CD4-positive, alpha-beta T cell treated with Interferon alpha-2 for 1 hour (primary cell): ENCODE measurements at regions not wholly inside any gene's neighbourhood (a gene's known extent, or its start where the extent isn't known, plus 50 kb on each side); places are given as distances from the start of the nearest gene placed in this dataset.

Experiments
- DNase-seq, 2 donors: peaks; one replicate each; pipeline ENCODE4 v3.0.0-alpha.2; 2020 to 2022

GRCh38 chr18:76567835-76568445 is 72.9 kb upstream of the ZNF516 start:
- no peak for DNase-seq

DNA sequence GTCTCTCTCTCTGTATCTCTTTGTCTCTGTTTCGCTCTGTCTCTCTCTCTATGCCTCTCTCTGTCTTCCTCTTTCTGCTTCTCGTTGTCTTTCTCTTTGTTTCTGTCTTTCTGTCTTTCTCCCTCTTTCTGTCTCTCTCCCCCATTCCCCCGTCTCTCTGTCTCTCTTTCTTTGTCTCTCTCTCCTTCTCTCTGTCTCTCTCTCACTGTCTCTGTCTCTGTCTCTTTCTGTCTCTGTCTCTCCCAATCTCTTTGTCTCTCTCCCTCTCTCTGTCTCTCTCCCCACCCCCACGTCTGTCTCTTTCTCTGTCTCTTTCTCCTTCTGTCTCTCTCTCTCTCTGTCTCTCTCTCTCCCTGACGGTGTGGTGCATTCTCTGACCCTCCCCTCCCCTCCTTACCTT is 71.9 kb upstream of the ZNF516 start:
- DNase-seq = no peak

GRCh38 chr18:76565238-76566173 is 70.5 kb upstream of the ZNF516 start:
- DNase-seq = peak in 1 of 2 donors; percentile 21

DNA sequence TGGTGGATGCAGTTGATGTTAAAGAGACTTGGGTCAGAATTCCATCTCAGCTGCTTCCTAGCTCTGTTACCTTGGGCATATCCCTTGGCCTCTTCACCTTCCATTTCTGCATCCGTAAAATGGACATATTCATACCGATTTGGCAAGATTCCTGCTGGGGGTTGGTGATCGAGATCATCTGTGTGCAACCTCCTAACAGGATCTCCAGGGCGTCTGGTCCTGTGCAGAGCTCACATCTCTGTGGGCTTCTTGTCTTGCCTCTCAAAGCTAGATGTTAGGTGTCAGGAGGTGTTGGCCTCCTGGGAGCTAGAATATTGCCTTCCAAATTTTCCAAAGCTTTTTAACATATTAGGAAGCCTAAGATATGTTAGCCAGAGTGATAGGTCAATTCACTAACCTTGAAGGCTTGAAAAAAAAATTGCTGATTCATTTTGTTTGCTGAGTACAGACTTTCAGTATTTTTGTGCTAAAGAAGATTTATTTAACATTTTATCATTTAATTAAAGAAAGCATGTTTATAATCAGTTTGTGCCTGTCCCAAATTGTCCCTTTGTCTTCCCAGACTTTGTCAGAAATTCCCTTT is 69.7 kb upstream of the ZNF516 start:
- no peak for DNase-seq

DNA sequence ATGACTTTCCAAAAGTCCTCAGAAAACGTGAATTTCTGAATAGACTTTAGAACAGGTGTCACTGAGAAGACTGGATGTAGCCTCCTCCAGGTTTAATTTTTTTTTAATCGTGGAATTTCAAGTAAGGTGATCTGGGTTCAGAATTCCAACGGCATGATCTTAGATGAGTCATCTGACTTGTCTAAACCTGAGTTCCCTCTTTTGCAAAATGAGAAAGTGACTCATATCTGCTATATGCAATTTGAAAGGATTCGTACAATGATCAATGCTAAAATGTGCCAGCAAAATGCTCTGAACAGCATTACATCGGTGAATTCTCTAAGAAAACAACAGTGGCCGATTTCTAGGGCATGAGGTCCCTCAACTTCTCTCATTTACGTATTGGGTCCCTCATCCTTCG is 69.1 kb upstream of the ZNF516 start:
- no peak for DNase-seq

DNA sequence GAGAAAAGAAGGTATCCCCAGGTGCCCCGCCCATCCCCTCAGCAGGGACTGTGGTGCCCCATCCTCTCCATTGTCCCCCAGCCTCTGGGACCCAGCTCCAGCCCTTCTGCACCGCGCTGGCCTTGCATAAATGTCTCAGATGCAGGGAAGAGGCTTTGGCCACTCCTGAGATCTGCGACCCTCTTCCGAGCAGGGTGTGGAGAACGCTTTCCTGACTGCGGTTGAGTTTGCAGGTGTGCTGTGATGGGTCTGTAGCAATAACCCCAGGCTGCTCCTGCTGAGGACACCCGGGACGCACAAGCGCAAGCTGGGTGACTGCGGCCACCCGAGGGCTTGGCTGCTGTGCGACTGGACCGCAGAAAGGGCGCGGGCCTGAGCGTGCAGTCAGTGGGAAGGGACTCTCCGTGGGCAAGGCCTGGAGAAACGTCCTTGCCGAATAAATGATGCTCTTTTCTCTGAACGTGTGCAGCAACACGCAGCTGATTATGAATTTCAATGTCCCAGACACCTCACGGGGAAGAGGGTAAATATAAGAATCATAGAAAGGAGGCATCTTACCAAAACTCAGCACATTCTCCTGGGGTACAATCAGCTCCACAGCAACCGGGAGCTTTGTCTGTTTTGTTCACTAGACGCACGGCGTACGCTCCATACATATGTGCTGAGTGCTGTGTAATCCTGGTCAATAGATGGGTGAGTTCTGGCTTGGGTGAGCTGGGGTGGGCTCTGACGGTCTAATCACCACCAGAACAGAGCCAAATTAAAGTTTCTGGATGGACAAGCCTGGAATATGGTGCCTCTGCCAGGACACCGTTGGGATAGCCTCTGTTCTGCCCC is 67.5 kb upstream of the ZNF516 start:
- no peak for DNase-seq

DNA sequence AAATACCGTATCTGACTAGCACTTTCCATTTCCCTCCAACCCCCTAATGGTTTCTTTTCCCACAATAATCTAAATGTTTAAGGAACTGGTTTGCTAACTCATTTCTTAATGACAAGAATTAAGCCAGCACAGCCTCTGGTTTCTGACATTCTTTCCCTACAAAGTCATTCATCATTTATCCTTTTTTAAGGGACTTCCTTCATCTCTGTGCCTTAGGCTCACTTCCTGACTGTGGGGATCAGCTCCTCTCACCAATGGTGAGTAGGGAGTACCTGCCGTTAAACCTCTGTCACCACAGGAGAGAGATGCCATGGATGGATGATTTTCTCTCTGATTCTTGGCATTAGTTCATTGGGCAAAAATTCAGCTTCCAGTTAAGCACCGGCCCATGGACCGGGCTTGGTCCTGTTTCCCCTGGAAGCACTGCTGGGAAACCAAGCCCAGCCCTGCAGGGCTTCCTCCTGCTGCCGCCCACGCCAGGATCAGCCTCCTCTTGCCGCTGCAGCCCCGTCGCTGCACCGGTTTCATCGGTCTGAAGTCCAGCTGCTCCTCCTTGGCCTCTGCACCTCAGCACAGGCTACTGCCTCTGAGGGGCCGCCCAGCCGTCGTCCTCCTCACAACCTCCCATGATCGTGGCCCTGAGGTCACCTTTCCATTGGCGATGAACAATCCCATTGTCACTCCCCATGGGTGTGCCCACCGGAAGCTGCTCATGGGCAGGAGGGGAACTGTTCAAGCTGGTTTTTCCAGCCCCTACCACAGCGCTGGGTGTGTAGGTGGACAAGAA is 64.0 kb upstream of the ZNF516 start:
- DNase-seq = no peak

DNA sequence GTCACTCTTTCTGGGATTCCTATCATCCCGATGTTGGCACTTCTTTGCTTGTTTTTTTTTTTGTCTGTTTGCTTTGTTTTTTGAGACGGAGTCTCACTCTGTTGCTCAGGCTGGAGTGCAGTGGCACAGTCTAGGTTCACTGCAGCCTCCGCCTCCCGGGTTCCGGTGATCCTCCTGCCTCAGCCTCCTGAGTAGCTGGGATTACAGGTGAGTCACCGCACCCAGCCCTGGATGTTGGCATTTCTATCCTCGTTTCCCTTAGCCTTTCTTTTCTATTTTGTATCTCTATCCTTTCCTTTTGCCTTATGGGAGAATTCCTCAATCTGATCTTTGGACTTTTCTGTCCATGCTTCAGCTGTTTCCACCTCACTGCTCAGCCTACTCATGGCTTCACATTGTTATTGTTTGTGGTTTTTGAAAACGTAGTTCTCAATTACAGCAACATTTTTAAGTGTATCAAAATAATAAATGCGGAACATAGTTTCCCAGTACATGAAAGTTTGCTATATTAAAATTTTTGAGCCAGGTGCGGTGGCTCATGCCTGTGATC is 62.1 kb upstream of the ZNF516 start:
- no peak for DNase-seq

- DNase-seq = no peak
Observed at GRCh38 chr18:76554547-76555222, 59.6 kb upstream of the ZNF516 start.

DNA sequence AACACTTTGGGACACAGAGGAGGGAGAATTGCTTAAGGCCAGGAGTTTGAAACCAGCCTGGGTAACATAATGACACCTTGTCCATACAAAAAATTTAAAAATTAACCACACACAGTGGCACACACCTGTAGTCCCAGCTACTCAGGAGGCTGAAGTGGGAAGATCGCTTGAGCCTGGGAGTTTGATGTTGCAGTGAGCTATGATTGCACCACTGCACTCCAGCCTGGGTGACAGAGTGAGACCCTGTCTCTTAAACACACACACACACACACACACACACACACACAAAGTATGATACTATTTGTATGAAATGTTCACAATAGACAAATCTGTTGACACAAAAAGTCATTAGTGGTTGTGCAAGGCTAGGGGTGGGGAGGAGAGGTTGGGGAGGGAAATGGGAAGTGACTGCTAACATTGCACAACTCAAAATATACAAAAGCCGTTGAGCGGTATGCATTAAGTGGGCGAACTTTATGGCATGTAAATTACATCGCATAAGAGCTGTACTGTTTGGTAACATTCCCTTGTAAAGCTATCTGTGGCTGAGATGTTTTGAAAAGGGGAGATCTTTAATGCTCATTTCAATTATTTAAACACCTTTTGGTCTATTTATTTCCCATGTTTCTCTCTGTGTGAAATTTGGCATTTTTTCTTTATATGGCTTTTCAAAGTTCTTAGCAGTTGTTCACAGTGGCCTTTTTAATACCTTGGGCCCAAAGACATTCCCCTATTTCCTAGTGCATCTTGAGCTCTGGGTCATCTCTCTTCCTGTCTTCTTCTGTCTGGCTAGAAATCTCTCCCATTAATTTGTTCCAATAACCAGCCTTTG is 58.9 kb upstream of the ZNF516 start:
- DNase-seq = peak; percentile 10 to 38

- DNase-seq = no peak
Observed at GRCh38 chr18:76548541-76548940, 53.5 kb upstream of the ZNF516 start.

DNA sequence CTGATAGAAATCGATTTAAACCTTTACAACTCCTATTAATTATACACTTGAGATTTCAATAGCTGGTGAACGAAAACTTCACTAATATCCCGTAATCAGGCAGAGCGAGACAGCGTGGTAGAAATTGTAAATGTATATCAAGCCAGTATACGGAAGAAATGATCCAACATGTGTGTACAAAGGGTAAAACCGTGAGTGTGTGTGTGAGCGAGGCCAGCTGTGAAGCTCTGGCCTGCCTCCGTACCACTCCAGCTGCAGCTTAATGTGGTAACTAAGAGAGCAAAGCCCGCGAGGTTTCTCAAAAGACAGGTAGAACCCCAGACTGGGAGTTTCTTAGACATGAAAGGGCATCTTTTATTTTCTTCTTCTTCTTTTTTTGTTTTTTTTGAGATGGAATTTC is 52.3 kb upstream of the ZNF516 start:
- no peak for DNase-seq

- no peak for DNase-seq
Observed at GRCh38 chr18:76546436-76546835, 51.4 kb upstream of the ZNF516 start.

- no peak for DNase-seq
Observed at GRCh38 chr18:76546088-76546435, 51.0 kb upstream of the ZNF516 start.

GRCh38 chr18:76545433-76546087 is 50.5 kb upstream of the ZNF516 start:
- DNase-seq = no peak

- DNase-seq = no peak
Observed at GRCh38 chr18:76544511-76545345, 49.7 kb upstream of the ZNF516 start.
